ENCODE measurements at regions not wholly inside any gene's neighbourhood (a gene's known extent, or its start where the extent isn't known, plus 50 kb on each side); places are given as distances from the start of the nearest gene placed in this dataset.

- TF ChIP-seq POLR2A (IDR thresholded peaks at IDR 0.05; ENCODE audit: low read length) (no peak), GATA1 (IDR thresholded peaks at IDR 0.05; ENCODE audit: low read depth, low read length) (no peak)
Observed at GRCh38 chr14:98242903-98243302, 1029.1 kb downstream of the BCL11B start.

All from erythroblast (primary cell).